CD4-positive, alpha-beta T cell (primary cell): ENCODE measurements at regions not wholly inside any gene's neighbourhood (a gene's known extent, or its start where the extent isn't known, plus 50 kb on each side); places are given as distances from the start of the nearest gene placed in this dataset.

Experiments used
- ATAC-seq: fragments of 200-7000 bp; cut with Tn5 transposase; one replicate; pipeline ENCODE4 v1.10.0; 2022; ENCODE audit warnings: mild to moderate bottlenecking; ENCODE audit not compliant: poor library complexity
- CTCF ChIA-PET: fragments of 350-600 bp; sonication (Branson Sonifier 250); formaldehyde crosslinking; loops from one replicate; lab custom pipeline; 2021; ENCODE audit warnings: antibody characterized with exemption, inconsistent platforms; lab: Charles Lee
- POLR2A ChIA-PET: fragments of 350-600 bp; sonication (Branson Sonifier 250); formaldehyde crosslinking; loops from one replicate; lab custom pipeline; 2021; ENCODE audit warnings: antibody characterized with exemption, inconsistent platforms; lab: Charles Lee
- DNase-seq, 14 experiments: peaks; one replicate each; pipeline ENCODE4 v3.0.0-alpha.2; 2013 to 2020; ENCODE audit warnings: mixed read lengths in 2 of 14
- H3K27ac ChIP-seq, 2 donors: one replicate each; pipeline versions ENCODE4 v1.5.1 to v1.7.0; 2013; ENCODE audit warnings: low read length in 2 of 2, low read depth in 1 of 2, mild to moderate bottlenecking in 1 of 2
- H3K27me3 ChIP-seq, 2 experiments: 1 replicate in 1 of 2; 2 replicates in 1 of 2; pipeline versions ENCODE4 v1.6.1 to v1.7.0; 2013; ENCODE audit warnings: low read length in 2 of 2, control low read depth in 1 of 2, mild to moderate bottlenecking in 1 of 2, moderate library complexity in 1 of 2; ENCODE audit not compliant: insufficient read depth in 2 of 2, control insufficient read depth in 1 of 2
- H3K36me3 ChIP-seq: one replicate; pipeline ENCODE4 v1.6.1; 2013; ENCODE audit warnings: low read length, control low read depth; ENCODE audit not compliant: insufficient read depth
- H3K4me1 ChIP-seq: one replicate; pipeline ENCODE4 v1.6.1; 2013; ENCODE audit warnings: low read length, control low read depth; ENCODE audit not compliant: insufficient read depth
- H3K4me3 ChIP-seq: one replicate; pipeline ENCODE4 v1.5.1; 2013; ENCODE audit warnings: mild to moderate bottlenecking, low read length, moderate library complexity
- H3K9me3 ChIP-seq, 2 experiments: 1 replicate in 1 of 2; 2 replicates in 1 of 2; pipeline versions ENCODE4 v1.6.1 to v1.7.0; 2013; ENCODE audit warnings: low read length in 2 of 2, mild to moderate bottlenecking in 2 of 2, control low read depth in 1 of 2, moderate library complexity in 1 of 2; ENCODE audit not compliant: control insufficient read depth in 1 of 2, insufficient read depth in 1 of 2
- H3K27ac Mint-ChIP-seq: one replicate; pipeline ENCODE4 v1.8.0; 2020; ENCODE audit warnings: mixed read lengths
- H3K27me3 Mint-ChIP-seq: one replicate; pipeline ENCODE4 v1.8.0; 2021; ENCODE audit warnings: mixed read lengths
- H3K36me3 Mint-ChIP-seq: one replicate; pipeline ENCODE4 v1.8.0; 2021; ENCODE audit warnings: low read depth, mixed read lengths
- H3K4me1 Mint-ChIP-seq: one replicate; pipeline ENCODE4 v1.8.0; 2021; ENCODE audit warnings: low read depth, mixed read lengths
- H3K4me3 Mint-ChIP-seq: one replicate; pipeline ENCODE4 v1.8.0; 2020; ENCODE audit warnings: mild to moderate bottlenecking, mixed read lengths
- H3K9me3 Mint-ChIP-seq: one replicate; pipeline ENCODE4 v1.8.0; 2020; ENCODE audit warnings: mixed read lengths
- intact Hi-C, 2 experiments: fragments of 100-400 bp; cut with DNase I in 1 of 2; cut with micrococcal nuclease in 1 of 2; formaldehyde crosslinking; loops; one replicate each; pipeline versions ENCODE4 v1.15.1 to v1.9.0; 2023 to 2025; cut with DNase I, micrococcal nuclease
- TF ChIP-seq, protein P1 (sequence below): fragments of 200-600 bp; IDR thresholded peaks from one replicate; pipeline ENCODE4 v1.8.0; 2022; ENCODE audit warnings: antibody characterized with exemption, mild to moderate bottlenecking

- no peak for ATAC-seq
- no peaks in the 10 kb centered on the region for H3K27me3 Mint-ChIP-seq
- H3K36me3 Mint-ChIP-seq: no peaks in the 10 kb centered on the region
- POLR2A ChIA-PET: no interaction called here
- H3K27me3 ChIP-seq: no peaks in the 10 kb centered on the region
- intact Hi-C loops: no loop called here
- H3K9me3 Mint-ChIP-seq: peaks cover 3% of the 10 kb centered on the region
- no peaks in the 10 kb centered on the region for H3K36me3 ChIP-seq
- H3K9me3 ChIP-seq: peaks cover 0 to 30% of the 10 kb centered on the region in 2 experiments
- no peak for DNase-seq
- H3K27ac ChIP-seq: no peak overlapping the region
- no peaks in the 10 kb centered on the region for H3K4me1 ChIP-seq
- H3K4me1 Mint-ChIP-seq: no peaks in the 10 kb centered on the region
- CTCF ChIA-PET: no interaction called here
- no peak overlapping the region for H3K4me3 ChIP-seq
- TF ChIP-seq, protein P1, sequence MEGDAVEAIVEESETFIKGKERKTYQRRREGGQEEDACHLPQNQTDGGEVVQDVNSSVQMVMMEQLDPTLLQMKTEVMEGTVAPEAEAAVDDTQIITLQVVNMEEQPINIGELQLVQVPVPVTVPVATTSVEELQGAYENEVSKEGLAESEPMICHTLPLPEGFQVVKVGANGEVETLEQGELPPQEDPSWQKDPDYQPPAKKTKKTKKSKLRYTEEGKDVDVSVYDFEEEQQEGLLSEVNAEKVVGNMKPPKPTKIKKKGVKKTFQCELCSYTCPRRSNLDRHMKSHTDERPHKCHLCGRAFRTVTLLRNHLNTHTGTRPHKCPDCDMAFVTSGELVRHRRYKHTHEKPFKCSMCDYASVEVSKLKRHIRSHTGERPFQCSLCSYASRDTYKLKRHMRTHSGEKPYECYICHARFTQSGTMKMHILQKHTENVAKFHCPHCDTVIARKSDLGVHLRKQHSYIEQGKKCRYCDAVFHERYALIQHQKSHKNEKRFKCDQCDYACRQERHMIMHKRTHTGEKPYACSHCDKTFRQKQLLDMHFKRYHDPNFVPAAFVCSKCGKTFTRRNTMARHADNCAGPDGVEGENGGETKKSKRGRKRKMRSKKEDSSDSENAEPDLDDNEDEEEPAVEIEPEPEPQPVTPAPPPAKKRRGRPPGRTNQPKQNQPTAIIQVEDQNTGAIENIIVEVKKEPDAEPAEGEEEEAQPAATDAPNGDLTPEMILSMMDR: no peak
- H3K4me3 Mint-ChIP-seq: no peak overlapping the region
- H3K27ac Mint-ChIP-seq: no peak overlapping the region
Measured at GRCh38 chr5:3317051-3317795, 278.4 kb upstream of the IRX1 start.

DNA sequence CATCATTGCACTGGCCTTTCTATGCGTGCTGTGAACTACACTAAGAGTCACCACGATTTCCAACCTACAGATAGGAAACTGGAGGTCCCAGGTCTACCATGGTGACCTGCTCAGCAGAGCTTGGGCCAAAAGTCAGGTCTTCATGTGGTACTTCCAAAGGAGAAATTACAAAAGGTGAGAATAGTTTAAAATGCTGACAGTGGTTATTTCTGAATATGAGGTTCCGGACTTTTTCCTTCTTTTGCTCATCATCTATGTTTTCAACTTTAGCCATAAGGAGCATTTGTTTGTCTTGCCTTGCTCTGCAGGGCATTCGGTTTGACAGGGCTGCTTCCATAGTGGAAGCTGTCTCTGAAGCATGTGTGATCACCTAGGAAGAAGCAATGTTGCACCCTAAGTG is 282.1 kb upstream of the IRX1 start:
- H3K36me3 Mint-ChIP-seq: no peaks in the 10 kb centered on the region
- H3K27me3 ChIP-seq: no peaks in the 10 kb centered on the region

DNA sequence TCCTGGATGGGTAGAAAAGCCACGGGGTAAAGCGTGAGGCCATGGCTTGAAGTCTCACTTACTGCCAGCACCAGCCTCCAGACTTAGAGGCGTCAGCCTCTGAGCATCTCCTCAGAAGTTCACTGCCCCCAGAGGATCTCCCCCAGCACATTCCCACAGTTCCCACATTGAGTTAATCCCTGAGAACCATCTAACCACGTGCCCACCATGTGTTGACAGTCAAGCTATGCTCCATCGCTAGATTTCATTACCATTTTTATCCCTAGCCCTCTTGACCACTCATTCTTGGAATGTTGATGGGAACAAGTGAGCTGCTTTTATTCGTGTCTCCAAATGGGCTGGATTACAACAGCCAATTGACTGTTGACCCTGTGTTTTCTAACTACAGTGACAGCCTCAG is 283.3 kb upstream of the IRX1 start:
- CTCF ChIA-PET: no interaction called here
- no peak overlapping the region for H3K4me3 Mint-ChIP-seq
- no peaks in the 10 kb centered on the region for H3K27me3 Mint-ChIP-seq
- TF ChIP-seq, protein P1: no peak
- POLR2A ChIA-PET: no interaction called here
- H3K27ac ChIP-seq: no peak overlapping the region
- H3K36me3 ChIP-seq: no peaks in the 10 kb centered on the region
- no peaks in the 10 kb centered on the region for H3K4me1 Mint-ChIP-seq
- no peaks in the 10 kb centered on the region for H3K27me3 ChIP-seq
- ATAC-seq (no peak), DNase-seq (no peak)
- intact Hi-C loops: no loop called here
- no peak overlapping the region for H3K4me3 ChIP-seq
- H3K27ac Mint-ChIP-seq: no peak overlapping the region
- peaks cover 0 to 41% of the 10 kb centered on the region in 2 experiments for H3K9me3 ChIP-seq
- H3K9me3 Mint-ChIP-seq: peaks cover 7% of the 10 kb centered on the region
- H3K4me1 ChIP-seq: no peaks in the 10 kb centered on the region
- H3K36me3 Mint-ChIP-seq: no peaks in the 10 kb centered on the region

More for the DNA sequence above, 282.1 kb upstream of the IRX1 start:
- H3K9me3 Mint-ChIP-seq: peaks cover 7% of the 10 kb centered on the region
- Histone ChIP-seq H3K36me3 (no peaks in the 10 kb centered on the region), H3K4me3 (no peak overlapping the region), H3K4me1 (no peaks in the 10 kb centered on the region), H3K27ac (no peak overlapping the region), H3K9me3 (peaks cover 0 to 31% of the 10 kb centered on the region in 2 experiments)
- H3K4me1 Mint-ChIP-seq: no peaks in the 10 kb centered on the region
- CTCF ChIA-PET: no interaction called here
- H3K27ac Mint-ChIP-seq: no peak overlapping the region
- ATAC-seq (no peak), DNase-seq (no peak)
- POLR2A ChIA-PET: no interaction called here
- H3K27me3 Mint-ChIP-seq: no peaks in the 10 kb centered on the region
- TF ChIP-seq, protein P1: no peak
- no peak overlapping the region for H3K4me3 Mint-ChIP-seq
- intact Hi-C loops: no loop called here
